ENCODE measurements at regions not wholly inside any gene's neighbourhood (a gene's known extent, or its start where the extent isn't known, plus 50 kb on each side); places are given as distances from the start of the nearest gene placed in this dataset.

- H2AFZ ChIP-seq (replicated peaks) = no peak overlapping the region
- Mint-ChIP-seq H3K9me3 (no peaks in the 10 kb centered on the region), H3K4me3 (no peak overlapping the region), H3K36me3 (no peaks in the 10 kb centered on the region), H3K4me1 (peaks cover 4% of the 10 kb centered on the region), H3K27me3 (ENCODE audit: insufficient read depth, low read depth) (peaks cover 4% of the 10 kb centered on the region), H3K27ac (no peak overlapping the region)
- H3K79me2 ChIP-seq (ENCODE audit: low read depth) = no peaks in the 10 kb centered on the region
- no peaks in the 10 kb centered on the region for H3K36me3 ChIP-seq
- H3K4me1 ChIP-seq = no peaks in the 10 kb centered on the region
- no peak for TF ChIP-seq EZH2 (IDR thresholded peaks at IDR 0.05)
- TF ChIP-seq CTCF (IDR thresholded peaks at IDR 0.05) = no peak
- no peak for TF ChIP-seq EZH2phosphoT487 (IDR thresholded peaks at IDR 0.05)
- H3K4me3 ChIP-seq = no peak overlapping the region
- no peaks in the 10 kb centered on the region for H3K27me3 ChIP-seq
- H4K20me1 ChIP-seq (ENCODE audit: low read depth) = no peaks in the 10 kb centered on the region
- H3K4me2 ChIP-seq = no peak overlapping the region
- H3K9me3 ChIP-seq (ENCODE audit: low read depth) = no peaks in the 10 kb centered on the region
- no peak overlapping the region for H3K9ac ChIP-seq
- H3K27ac ChIP-seq = no peak overlapping the region
- no peaks in the 10 kb centered on the region for H3F3A ChIP-seq (ENCODE audit: low read depth)
- DNase-seq (ENCODE audit: low spot score) = no peak
Measured at GRCh38 chr10:128973221-128973620, 493.8 kb upstream of the MGMT start.

DNA sequence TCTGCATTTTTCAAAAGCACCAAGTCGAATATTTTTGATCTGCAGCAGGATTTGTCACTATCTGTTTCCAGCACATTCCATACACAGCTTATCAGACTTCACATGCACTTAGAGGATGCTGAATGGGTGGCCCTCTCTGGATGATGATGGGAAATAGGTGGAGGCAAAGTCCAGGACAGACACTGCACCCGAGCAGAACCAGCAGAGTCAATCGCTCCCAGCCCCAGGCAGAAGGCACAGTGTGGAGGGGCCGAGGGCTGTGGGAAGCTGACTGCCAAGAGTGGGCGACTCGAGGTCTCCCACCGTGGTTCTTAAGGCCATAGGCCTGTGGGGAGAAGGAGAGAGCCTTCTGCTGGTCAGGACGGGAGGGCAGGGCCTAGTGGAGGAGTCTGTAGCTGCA lies 490.2 kb upstream of the MGMT start:
- no peak overlapping the region for H3K4me3 ChIP-seq
- DNase-seq (ENCODE audit: low spot score) = no peak
- no peaks in the 10 kb centered on the region for H3K4me1 ChIP-seq
- Mint-ChIP-seq H3K27ac (no peak overlapping the region), H3K4me3 (no peak overlapping the region), H3K4me1 (peaks cover 4% of the 10 kb centered on the region), H3K9me3 (no peaks in the 10 kb centered on the region), H3K27me3 (ENCODE audit: insufficient read depth, low read depth) (peaks cover 10% of the 10 kb centered on the region), H3K36me3 (no peaks in the 10 kb centered on the region)
- H2AFZ ChIP-seq (replicated peaks) = no peak overlapping the region
- H3K4me2 ChIP-seq = no peak overlapping the region
- H3K27ac ChIP-seq = no peak overlapping the region
- no peak overlapping the region for H3K9ac ChIP-seq
- H3K27me3 ChIP-seq = no peaks in the 10 kb centered on the region
- no peaks in the 10 kb centered on the region for H3K36me3 ChIP-seq
- no peaks in the 10 kb centered on the region for H3K9me3 ChIP-seq (ENCODE audit: low read depth)
- H4K20me1 ChIP-seq (ENCODE audit: low read depth) = no peaks in the 10 kb centered on the region
- no peaks in the 10 kb centered on the region for H3F3A ChIP-seq (ENCODE audit: low read depth)
- TF ChIP-seq EZH2phosphoT487 (IDR thresholded peaks at IDR 0.05) = no peak
- no peak for TF ChIP-seq EZH2 (IDR thresholded peaks at IDR 0.05)
- no peak for TF ChIP-seq CTCF (IDR thresholded peaks at IDR 0.05)
- no peaks in the 10 kb centered on the region for H3K79me2 ChIP-seq (ENCODE audit: low read depth)

- Histone ChIP-seq H3K9ac (no peak overlapping the region), H4K20me1 (ENCODE audit: low read depth) (no peaks in the 10 kb centered on the region), H3K27ac (no peak overlapping the region), H3K4me1 (no peaks in the 10 kb centered on the region), H3K9me3 (ENCODE audit: low read depth) (no peaks in the 10 kb centered on the region), H3K4me3 (no peak overlapping the region), H3K4me2 (no peak overlapping the region), H3K27me3 (no peaks in the 10 kb centered on the region), H2AFZ (replicated peaks) (no peak overlapping the region), H3F3A (ENCODE audit: low read depth) (no peaks in the 10 kb centered on the region), H3K79me2 (ENCODE audit: low read depth) (no peaks in the 10 kb centered on the region), H3K36me3 (no peaks in the 10 kb centered on the region)
- no peak for DNase-seq (ENCODE audit: low spot score)
- no peak overlapping the region for H3K4me3 Mint-ChIP-seq
- H3K4me1 Mint-ChIP-seq = peaks cover under 1% of the 10 kb centered on the region
- peaks cover 10% of the 10 kb centered on the region for H3K27me3 Mint-ChIP-seq (ENCODE audit: insufficient read depth, low read depth)
- H3K27ac Mint-ChIP-seq = no peak overlapping the region
- no peak for TF ChIP-seq EZH2 (IDR thresholded peaks at IDR 0.05)
- no peak for TF ChIP-seq EZH2phosphoT487 (IDR thresholded peaks at IDR 0.05)
- TF ChIP-seq CTCF (IDR thresholded peaks at IDR 0.05) = no peak
- no peaks in the 10 kb centered on the region for H3K36me3 Mint-ChIP-seq
- no peaks in the 10 kb centered on the region for H3K9me3 Mint-ChIP-seq
Measured at GRCh38 chr10:128978211-128978610, 488.8 kb upstream of the MGMT start.

- Histone ChIP-seq H3K4me1 (no peaks in the 10 kb centered on the region), H3K27ac (no peak overlapping the region), H3K4me2 (no peak overlapping the region), H3K9ac (no peak overlapping the region), H3K36me3 (no peaks in the 10 kb centered on the region), H3F3A (ENCODE audit: low read depth) (no peaks in the 10 kb centered on the region), H3K4me3 (no peak overlapping the region), H3K27me3 (no peaks in the 10 kb centered on the region), H3K9me3 (ENCODE audit: low read depth) (no peaks in the 10 kb centered on the region), H4K20me1 (ENCODE audit: low read depth) (no peaks in the 10 kb centered on the region), H3K79me2 (ENCODE audit: low read depth) (no peaks in the 10 kb centered on the region), H2AFZ (replicated peaks) (no peak overlapping the region)
- Mint-ChIP-seq H3K27me3 (ENCODE audit: insufficient read depth, low read depth) (peaks cover 10% of the 10 kb centered on the region), H3K9me3 (no peaks in the 10 kb centered on the region), H3K36me3 (no peaks in the 10 kb centered on the region), H3K27ac (no peak overlapping the region), H3K4me1 (no peaks in the 10 kb centered on the region), H3K4me3 (no peak overlapping the region)
- no peak for DNase-seq (ENCODE audit: low spot score)
- TF ChIP-seq EZH2phosphoT487 (IDR thresholded peaks at IDR 0.05) (no peak), CTCF (IDR thresholded peaks at IDR 0.05) (no peak), EZH2 (IDR thresholded peaks at IDR 0.05) (no peak)
Measured at GRCh38 chr10:128979405-128979804, 487.6 kb upstream of the MGMT start.
